ENCODE measurements at regions not wholly inside any gene's neighbourhood (a gene's known extent, or its start where the extent isn't known, plus 50 kb on each side); places are given as distances from the start of the nearest gene placed in this dataset.

GRCh38 chr12:67927815-67928214 lies 61.4 kb upstream of the IFNG-AS1 start:
- TF ChIP-seq CTCF (IDR thresholded peaks at IDR 0.05; ENCODE audit: insufficient read depth, missing control alignments), result no peak
- DNase-seq (ENCODE audit: insufficient read length, low spot score) (no peak), FAIRE-seq (no peak)

- no peak for TF ChIP-seq CTCF (IDR thresholded peaks at IDR 0.05; ENCODE audit: insufficient read depth, missing control alignments)
- DNase-seq (ENCODE audit: insufficient read length, low spot score), result no peak
- no peak for FAIRE-seq
Measured at GRCh38 chr12:67928621-67929383, 60.4 kb upstream of the IFNG-AS1 start.

GRCh38 chr12:67929384-67929772 lies 59.9 kb upstream of the IFNG-AS1 start:
- TF ChIP-seq CTCF (IDR thresholded peaks at IDR 0.05; ENCODE audit: insufficient read depth, missing control alignments), result no peak
- FAIRE-seq (no peak), DNase-seq (ENCODE audit: insufficient read length, low spot score) (no peak)

GRCh38 chr12:67937822-67938221 lies 51.4 kb upstream of the IFNG-AS1 start:
- no peak for DNase-seq (ENCODE audit: insufficient read length, low spot score)

More at GRCh38 chr12:67937822-67938221, 51.4 kb upstream of the IFNG-AS1 start:
- TF ChIP-seq CTCF (IDR thresholded peaks at IDR 0.05; ENCODE audit: insufficient read depth, missing control alignments), result no peak
- FAIRE-seq, result no peak

Measured in D721Med (cell line).